Endothelial cell of umbilical vein (primary cell): ENCODE measurements at regions not wholly inside any gene's neighbourhood (a gene's known extent, or its start where the extent isn't known, plus 50 kb on each side); places are given as distances from the start of the nearest gene placed in this dataset.
"Not testable (repeated sequence)": the region's sequence is repeated elsewhere in the genome, so short reads cannot be mapped to it uniquely, and the experiment has no call there.

Experiments used
- BruUV-seq: library from RNA; stranded (reverse); fragments of 400-500 nt; replicated peaks from 2 replicates; lab custom pipeline; 2021; lab: Mats Ljungman, UMichigan
- CTCF ChIA-PET: fragments of 300-600, 350-600 bp; sonication (Branson Sonifier 250); formaldehyde crosslinking; loops from one replicate; lab custom pipeline; 2021; ENCODE audit warnings: antibody characterized with exemption, inconsistent platforms; lab: Charles Lee
- POLR2A ChIA-PET: fragments of 300-600, 350-600 bp; sonication (Branson Sonifier 250); formaldehyde crosslinking; loops from one replicate; lab custom pipeline; 2021; ENCODE audit warnings: antibody characterized with exemption, inconsistent platforms; lab: Charles Lee
- DNase-seq: peaks from one replicate; pipeline ENCODE4 v3.0.0-alpha.2; 2011; ENCODE audit warnings: low read depth, low spot score
- FAIRE-seq: peaks from 2 replicates; lab custom pipeline; 2011; peaks lifted over from hg19 to GRCh38; lab: Jason Lieb, UNC
- H2AFZ ChIP-seq: 2 replicates; pipeline ENCODE4 v1.6.0; 2012; ENCODE audit warnings: low read depth, low read length, control low read depth, inconsistent platforms
- H3K27ac ChIP-seq: 2 replicates; pipeline ENCODE4 v1.5.1; 2011; ENCODE audit warnings: low read depth, mild to moderate bottlenecking, control low read depth, low read length, moderate library complexity; ENCODE audit not compliant: insufficient read depth
- H3K27me3 ChIP-seq, 2 experiments: 2 replicates each; pipeline versions ENCODE4 v1.6.0 to v1.6.1; 2011; ENCODE audit warnings: low read length in 2 of 2, mixed read lengths in 1 of 2; ENCODE audit not compliant: control insufficient read depth in 2 of 2, insufficient read depth in 2 of 2
- H3K36me3 ChIP-seq, 2 experiments: 2 replicates in 1 of 2; 3 replicates in 1 of 2; pipeline ENCODE4 v1.5.1; 2011; ENCODE audit warnings: low read length in 2 of 2, mild to moderate bottlenecking in 1 of 2, moderate library complexity in 1 of 2; ENCODE audit not compliant: control insufficient read depth in 2 of 2, insufficient read depth in 2 of 2; ENCODE audit errors: extremely low read depth in 1 of 2
- H3K4me1 ChIP-seq: 3 replicates; pipeline ENCODE4 v1.5.1; 2011; ENCODE audit warnings: mild to moderate bottlenecking, low read length; ENCODE audit not compliant: control insufficient read depth, insufficient read depth; ENCODE audit errors: extremely low read depth
- H3K4me2 ChIP-seq: 2 replicates; pipeline ENCODE4 v1.6.1; 2011; ENCODE audit warnings: low read length, control low read depth, mixed read lengths; ENCODE audit not compliant: insufficient read depth
- H3K4me3 ChIP-seq, 3 experiments: fragments of 200-600 bp in 1 of 3; sonication (generic), shearing (Covaris generic) in 1 of 3; replicated peaks in 1 of 3; 2 replicates each; pipeline ENCODE4 v1.5.1; 2011 to 2016; ENCODE audit warnings: control low read depth in 3 of 3, low read length in 3 of 3, mild to moderate bottlenecking in 2 of 3, inconsistent platforms in 1 of 3, low read depth in 1 of 3, moderate library complexity in 1 of 3; ENCODE audit not compliant: insufficient read depth in 1 of 3
- H3K79me2 ChIP-seq: 2 replicates; pipeline ENCODE4 v1.6.0; 2012; ENCODE audit warnings: low read length, inconsistent platforms; ENCODE audit not compliant: control insufficient read depth, insufficient read depth
- H3K9ac ChIP-seq: replicated peaks from 2 replicates; pipeline ENCODE3; 2011; ENCODE audit warnings: low read length, control low read depth; ENCODE audit not compliant: insufficient read depth; ENCODE audit errors: extremely low read depth
- H3K9me1 ChIP-seq: replicated peaks from 3 replicates; pipeline ENCODE4 v1.6.0; 2011; ENCODE audit warnings: mild to moderate bottlenecking, low read length; ENCODE audit not compliant: control insufficient read depth, insufficient read depth; ENCODE audit errors: extremely low read depth
- H3K9me3 ChIP-seq: replicated peaks from 2 replicates; pipeline ENCODE4 v1.5.1; 2012; ENCODE audit warnings: low read length, inconsistent platforms; ENCODE audit not compliant: control insufficient read depth, insufficient read depth
- H4K20me1 ChIP-seq: replicated peaks from 2 replicates; pipeline ENCODE3; 2011; ENCODE audit warnings: mild to moderate bottlenecking, low read length; ENCODE audit not compliant: control insufficient read depth, insufficient read depth; ENCODE audit errors: extremely low read depth
- CTCF ChIP-seq, 2 donors: IDR thresholded peaks; 1 replicate in 1 of 2; 2 replicates in 1 of 2; pipeline ENCODE4 v1.5.1; 2011; ENCODE audit warnings: low read length in 2 of 2, mild to moderate bottlenecking in 2 of 2, moderate library complexity in 2 of 2, control low read depth in 1 of 2, inconsistent platforms in 1 of 2, low read depth in 1 of 2; ENCODE audit not compliant: insufficient read depth in 1 of 2; ENCODE audit errors: extremely low read depth in 1 of 2
- EZH2 ChIP-seq: IDR thresholded peaks from 2 replicates; pipeline ENCODE4 v1.6.1; 2012; ENCODE audit warnings: borderline replicate concordance, low read depth, mild to moderate bottlenecking, moderate library complexity, low read length, inconsistent platforms; ENCODE audit not compliant: severe bottlenecking
- FOS ChIP-seq: IDR thresholded peaks from 2 replicates; pipeline ENCODE4 v1.6.1; 2011; ENCODE audit warnings: mild to moderate bottlenecking, low read length, moderate library complexity, borderline replicate concordance; ENCODE audit not compliant: insufficient read depth
- GATA2 ChIP-seq: IDR thresholded peaks from 2 replicates; pipeline ENCODE4 v1.7.0; 2011; ENCODE audit warnings: low read depth, mild to moderate bottlenecking, moderate library complexity, mixed read lengths, low read length; ENCODE audit not compliant: insufficient read length, insufficient read depth
- JUN ChIP-seq: IDR thresholded peaks from 2 replicates; pipeline ENCODE4 v1.6.1; 2011; ENCODE audit warnings: borderline replicate concordance, low read depth; ENCODE audit not compliant: insufficient read length, insufficient read depth
- MAX ChIP-seq: IDR thresholded peaks from 2 replicates; pipeline ENCODE4 v1.6.1; 2011; ENCODE audit not compliant: insufficient read depth, insufficient read length
- MYC ChIP-seq: IDR thresholded peaks from one replicate; pipeline ENCODE4 v1.6.1; 2011; ENCODE audit warnings: mild to moderate bottlenecking, low read depth, low read length
- POLR2A ChIP-seq: IDR thresholded peaks from 2 replicates; pipeline ENCODE4 v1.6.1; 2012; ENCODE audit warnings: low read depth, mild to moderate bottlenecking, control low read depth, low read length
- POLR2AphosphoS5 ChIP-seq: IDR thresholded peaks from 2 replicates; pipeline ENCODE4 v1.6.1; 2012; ENCODE audit warnings: low read depth, mild to moderate bottlenecking, control low read depth, low read length, moderate library complexity; ENCODE audit not compliant: insufficient read depth
- dilution Hi-C: fragments of 300-500 bp; cut with MboI; formaldehyde crosslinking; loops from one replicate; pipeline ENCODE4 v1.15.0; 2019; ENCODE audit warnings: low sequenced_read_pairs; ENCODE audit not compliant: extremely low pct_ligation_motif_present
- intact Hi-C: fragments of 100-400 bp; cut with micrococcal nuclease; formaldehyde crosslinking; loops from one replicate; pipeline ENCODE4 v1.10.0; 2022

- no peak overlapping the region for H3K4me3 ChIP-seq
- H3K9me1 ChIP-seq: no peaks in the 10 kb centered on the region
- H2AFZ ChIP-seq: no peak overlapping the region
- no peaks in the 10 kb centered on the region for H3K4me1 ChIP-seq
- no peaks in the 10 kb centered on the region for H3K27me3 ChIP-seq
- intact Hi-C loops (no loop called here), dilution Hi-C loops (no loop called here)
- H3K27ac ChIP-seq: no peak overlapping the region
- POLR2A ChIA-PET: no interaction called here
- H3K4me2 ChIP-seq: no peak overlapping the region
- DNase-seq (no peak), FAIRE-seq (no peak)
- no TSS peak for BruUV-seq
- CTCF ChIA-PET: no interaction called here
- no peaks in the 10 kb centered on the region for H3K36me3 ChIP-seq
- H3K9me3 ChIP-seq: no peaks in the 10 kb centered on the region
- TF ChIP-seq GATA2 (no peak), JUN (no peak), MAX (no peak)
- no peaks in the 10 kb centered on the region for H3K79me2 ChIP-seq
- H3K9ac ChIP-seq: no peak overlapping the region
- H4K20me1 ChIP-seq: no peaks in the 10 kb centered on the region
Measured at GRCh38 chrX:78838709-78839108, 91.2 kb downstream of the LPAR4 start.

GRCh38 chrX:78839711-78840110, 92.2 kb downstream of the LPAR4 start:
- no peak overlapping the region for H3K27ac ChIP-seq
- H3K4me1 ChIP-seq: no peaks in the 10 kb centered on the region
- ChIA-PET CTCF (no interaction called here), POLR2A (no interaction called here)
- H3K79me2 ChIP-seq: no peaks in the 10 kb centered on the region
- H3K4me2 ChIP-seq: no peak overlapping the region
- no peaks in the 10 kb centered on the region for H3K27me3 ChIP-seq
- no peaks in the 10 kb centered on the region for H3K9me1 ChIP-seq
- no peaks in the 10 kb centered on the region for H4K20me1 ChIP-seq
- DNase-seq: no peak
- no peaks in the 10 kb centered on the region for H3K9me3 ChIP-seq
- dilution Hi-C loops (no loop called here), intact Hi-C loops (no loop called here)
- no peak overlapping the region for H2AFZ ChIP-seq
- H3K36me3 ChIP-seq: no peaks in the 10 kb centered on the region
- no peak overlapping the region for H3K4me3 ChIP-seq
- FAIRE-seq: no peak
- no peak overlapping the region for H3K9ac ChIP-seq
- no TSS peak for BruUV-seq
- TF ChIP-seq POLR2AphosphoS5 (no peak), POLR2A (no peak), JUN (no peak), MAX (no peak), GATA2 (no peak), EZH2 (no peak), CTCF (IDR thresholded peaks at IDR 0.05; ENCODE audit: extremely low read depth in 1 of 2, insufficient read depth in 1 of 2, low read depth in 1 of 2, low read length in 2 of 2) (no peak), MYC (no peak), FOS (no peak)

- H3K9me1 ChIP-seq, H3K27me3 ChIP-seq, H3K9ac ChIP-seq, dilution Hi-C loops, H4K20me1 ChIP-seq, POLR2A ChIA-PET, H3K36me3 ChIP-seq, H3K4me3 ChIP-seq, H3K4me1 ChIP-seq, H2AFZ ChIP-seq, H3K4me2 ChIP-seq, H3K9me3 ChIP-seq, DNase-seq, CTCF ChIA-PET, FAIRE-seq, intact Hi-C loops, H3K27ac ChIP-seq, BruUV-seq, H3K79me2 ChIP-seq: not testable (repeated sequence)
Measured at GRCh38 chrX:78844218-78844617, 96.7 kb downstream of the LPAR4 start.
